Stimulated activated naive B cell treated with anti-CD40 and anti-IgM and Interleukin-4, amounts not matched to agents 10 μg/mL and 1 μg/mL and 100 μg/mL, for 72 hours (primary cell): ENCODE measurements at regions not wholly inside any gene's neighbourhood (a gene's known extent, or its start where the extent isn't known, plus 50 kb on each side); places are given as distances from the start of the nearest gene placed in this dataset.
"Not testable (repeated sequence)": the region's sequence is repeated elsewhere in the genome, so short reads cannot be mapped to it uniquely, and the experiment has no call there.

ENCODE experiments used
- ATAC-seq, 2 donors: fragments of 150-1000 bp; cut with Tn5 transposase; replicated peaks; 2 replicates each; pipeline ENCODE4 v1.10.0; 2021; ENCODE audit warnings: moderate library complexity in 1 of 2
- DNase-seq: peaks from one replicate; pipeline ENCODE4 v3.0.0; 2021
- H3K27ac Mint-ChIP-seq: one replicate; pipeline ENCODE4 v1.8.0; 2022; ENCODE audit warnings: mild to moderate bottlenecking, mixed read lengths
- H3K27me3 Mint-ChIP-seq, 2 donors: one replicate each; pipeline ENCODE4 v1.8.0; 2022; ENCODE audit warnings: mixed read lengths in 2 of 2
- H3K36me3 Mint-ChIP-seq, 2 donors: one replicate each; pipeline ENCODE4 v1.8.0; 2022; ENCODE audit warnings: mixed read lengths in 2 of 2, mild to moderate bottlenecking in 1 of 2
- H3K4me1 Mint-ChIP-seq, 2 donors: one replicate each; pipeline ENCODE4 v1.8.0; 2022; ENCODE audit warnings: mixed read lengths in 2 of 2, mild to moderate bottlenecking in 1 of 2
- H3K4me3 Mint-ChIP-seq, 2 donors: one replicate each; pipeline ENCODE4 v1.8.0; 2022; ENCODE audit warnings: mild to moderate bottlenecking in 2 of 2, mixed read lengths in 2 of 2, moderate library complexity in 1 of 2
- H3K9me3 Mint-ChIP-seq, 2 donors: one replicate each; pipeline ENCODE4 v1.8.0; 2022; ENCODE audit warnings: mixed read lengths in 2 of 2, mild to moderate bottlenecking in 1 of 2

DNA sequence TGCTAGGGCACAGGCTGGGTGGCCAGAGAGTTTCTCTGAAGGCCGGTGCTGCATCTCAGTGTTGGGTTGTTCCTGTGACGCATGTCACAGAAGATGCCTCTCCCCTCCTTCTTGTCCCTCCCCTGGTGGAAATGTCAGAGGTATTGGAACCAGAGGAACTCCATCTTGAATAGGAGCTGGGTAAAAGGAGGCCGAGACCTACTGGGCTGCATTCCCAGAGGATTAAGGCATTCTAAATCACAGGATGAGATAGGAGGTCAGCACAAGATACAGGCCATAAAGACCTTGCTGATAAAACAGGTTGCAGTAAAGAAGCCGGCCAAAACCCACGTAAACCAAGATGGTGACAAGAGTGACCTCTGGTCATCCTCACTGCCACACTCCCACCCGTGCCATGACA, 50.3 kb upstream of the AGAP1 start:
- peaks cover 13 to 17% of the 10 kb centered on the region in 2 donors for H3K27me3 Mint-ChIP-seq
- not testable (repeated sequence) for H3K36me3 Mint-ChIP-seq, H3K9me3 Mint-ChIP-seq, ATAC-seq, H3K4me3 Mint-ChIP-seq, H3K27ac Mint-ChIP-seq, H3K4me1 Mint-ChIP-seq, DNase-seq
